ENCODE measurements at regions not wholly inside any gene's neighbourhood (a gene's known extent, or its start where the extent isn't known, plus 50 kb on each side); places are given as distances from the start of the nearest gene placed in this dataset.

DNA sequence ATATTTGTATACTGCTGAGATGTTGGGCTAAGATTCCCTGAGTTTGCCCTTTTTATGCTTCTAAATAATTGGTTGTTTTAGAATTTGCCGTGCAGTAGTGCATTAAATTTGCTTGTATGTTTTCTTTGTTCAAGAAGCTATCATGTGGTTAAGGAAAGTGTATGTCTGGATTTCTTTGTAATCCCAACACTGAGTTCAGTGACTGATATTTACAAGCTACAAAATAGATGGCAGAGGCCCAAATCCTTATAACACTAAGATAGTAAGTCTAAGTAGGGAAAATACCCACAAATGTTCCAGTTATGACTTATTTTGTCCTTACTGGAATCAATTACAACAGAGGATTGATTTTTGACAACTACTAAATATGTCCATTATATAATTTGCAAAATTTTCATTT lies 435.0 kb upstream of the KLF12 start (continued):
- TF ChIP-seq, protein P1, sequence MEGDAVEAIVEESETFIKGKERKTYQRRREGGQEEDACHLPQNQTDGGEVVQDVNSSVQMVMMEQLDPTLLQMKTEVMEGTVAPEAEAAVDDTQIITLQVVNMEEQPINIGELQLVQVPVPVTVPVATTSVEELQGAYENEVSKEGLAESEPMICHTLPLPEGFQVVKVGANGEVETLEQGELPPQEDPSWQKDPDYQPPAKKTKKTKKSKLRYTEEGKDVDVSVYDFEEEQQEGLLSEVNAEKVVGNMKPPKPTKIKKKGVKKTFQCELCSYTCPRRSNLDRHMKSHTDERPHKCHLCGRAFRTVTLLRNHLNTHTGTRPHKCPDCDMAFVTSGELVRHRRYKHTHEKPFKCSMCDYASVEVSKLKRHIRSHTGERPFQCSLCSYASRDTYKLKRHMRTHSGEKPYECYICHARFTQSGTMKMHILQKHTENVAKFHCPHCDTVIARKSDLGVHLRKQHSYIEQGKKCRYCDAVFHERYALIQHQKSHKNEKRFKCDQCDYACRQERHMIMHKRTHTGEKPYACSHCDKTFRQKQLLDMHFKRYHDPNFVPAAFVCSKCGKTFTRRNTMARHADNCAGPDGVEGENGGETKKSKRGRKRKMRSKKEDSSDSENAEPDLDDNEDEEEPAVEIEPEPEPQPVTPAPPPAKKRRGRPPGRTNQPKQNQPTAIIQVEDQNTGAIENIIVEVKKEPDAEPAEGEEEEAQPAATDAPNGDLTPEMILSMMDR (conservative IDR thresholded peaks at IDR 0.05; ENCODE audit: low read depth in 2 of 2) = no peak
- TF ChIP-seq, protein P2, sequence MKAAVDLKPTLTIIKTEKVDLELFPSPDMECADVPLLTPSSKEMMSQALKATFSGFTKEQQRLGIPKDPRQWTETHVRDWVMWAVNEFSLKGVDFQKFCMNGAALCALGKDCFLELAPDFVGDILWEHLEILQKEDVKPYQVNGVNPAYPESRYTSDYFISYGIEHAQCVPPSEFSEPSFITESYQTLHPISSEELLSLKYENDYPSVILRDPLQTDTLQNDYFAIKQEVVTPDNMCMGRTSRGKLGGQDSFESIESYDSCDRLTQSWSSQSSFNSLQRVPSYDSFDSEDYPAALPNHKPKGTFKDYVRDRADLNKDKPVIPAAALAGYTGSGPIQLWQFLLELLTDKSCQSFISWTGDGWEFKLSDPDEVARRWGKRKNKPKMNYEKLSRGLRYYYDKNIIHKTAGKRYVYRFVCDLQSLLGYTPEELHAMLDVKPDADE (IDR thresholded peaks at IDR 0.05) = no peak
- no peak for TF ChIP-seq ZNF114 (CRISPR knock-in tag; IDR thresholded peaks at IDR 0.05)
- TF ChIP-seq, protein P3, sequence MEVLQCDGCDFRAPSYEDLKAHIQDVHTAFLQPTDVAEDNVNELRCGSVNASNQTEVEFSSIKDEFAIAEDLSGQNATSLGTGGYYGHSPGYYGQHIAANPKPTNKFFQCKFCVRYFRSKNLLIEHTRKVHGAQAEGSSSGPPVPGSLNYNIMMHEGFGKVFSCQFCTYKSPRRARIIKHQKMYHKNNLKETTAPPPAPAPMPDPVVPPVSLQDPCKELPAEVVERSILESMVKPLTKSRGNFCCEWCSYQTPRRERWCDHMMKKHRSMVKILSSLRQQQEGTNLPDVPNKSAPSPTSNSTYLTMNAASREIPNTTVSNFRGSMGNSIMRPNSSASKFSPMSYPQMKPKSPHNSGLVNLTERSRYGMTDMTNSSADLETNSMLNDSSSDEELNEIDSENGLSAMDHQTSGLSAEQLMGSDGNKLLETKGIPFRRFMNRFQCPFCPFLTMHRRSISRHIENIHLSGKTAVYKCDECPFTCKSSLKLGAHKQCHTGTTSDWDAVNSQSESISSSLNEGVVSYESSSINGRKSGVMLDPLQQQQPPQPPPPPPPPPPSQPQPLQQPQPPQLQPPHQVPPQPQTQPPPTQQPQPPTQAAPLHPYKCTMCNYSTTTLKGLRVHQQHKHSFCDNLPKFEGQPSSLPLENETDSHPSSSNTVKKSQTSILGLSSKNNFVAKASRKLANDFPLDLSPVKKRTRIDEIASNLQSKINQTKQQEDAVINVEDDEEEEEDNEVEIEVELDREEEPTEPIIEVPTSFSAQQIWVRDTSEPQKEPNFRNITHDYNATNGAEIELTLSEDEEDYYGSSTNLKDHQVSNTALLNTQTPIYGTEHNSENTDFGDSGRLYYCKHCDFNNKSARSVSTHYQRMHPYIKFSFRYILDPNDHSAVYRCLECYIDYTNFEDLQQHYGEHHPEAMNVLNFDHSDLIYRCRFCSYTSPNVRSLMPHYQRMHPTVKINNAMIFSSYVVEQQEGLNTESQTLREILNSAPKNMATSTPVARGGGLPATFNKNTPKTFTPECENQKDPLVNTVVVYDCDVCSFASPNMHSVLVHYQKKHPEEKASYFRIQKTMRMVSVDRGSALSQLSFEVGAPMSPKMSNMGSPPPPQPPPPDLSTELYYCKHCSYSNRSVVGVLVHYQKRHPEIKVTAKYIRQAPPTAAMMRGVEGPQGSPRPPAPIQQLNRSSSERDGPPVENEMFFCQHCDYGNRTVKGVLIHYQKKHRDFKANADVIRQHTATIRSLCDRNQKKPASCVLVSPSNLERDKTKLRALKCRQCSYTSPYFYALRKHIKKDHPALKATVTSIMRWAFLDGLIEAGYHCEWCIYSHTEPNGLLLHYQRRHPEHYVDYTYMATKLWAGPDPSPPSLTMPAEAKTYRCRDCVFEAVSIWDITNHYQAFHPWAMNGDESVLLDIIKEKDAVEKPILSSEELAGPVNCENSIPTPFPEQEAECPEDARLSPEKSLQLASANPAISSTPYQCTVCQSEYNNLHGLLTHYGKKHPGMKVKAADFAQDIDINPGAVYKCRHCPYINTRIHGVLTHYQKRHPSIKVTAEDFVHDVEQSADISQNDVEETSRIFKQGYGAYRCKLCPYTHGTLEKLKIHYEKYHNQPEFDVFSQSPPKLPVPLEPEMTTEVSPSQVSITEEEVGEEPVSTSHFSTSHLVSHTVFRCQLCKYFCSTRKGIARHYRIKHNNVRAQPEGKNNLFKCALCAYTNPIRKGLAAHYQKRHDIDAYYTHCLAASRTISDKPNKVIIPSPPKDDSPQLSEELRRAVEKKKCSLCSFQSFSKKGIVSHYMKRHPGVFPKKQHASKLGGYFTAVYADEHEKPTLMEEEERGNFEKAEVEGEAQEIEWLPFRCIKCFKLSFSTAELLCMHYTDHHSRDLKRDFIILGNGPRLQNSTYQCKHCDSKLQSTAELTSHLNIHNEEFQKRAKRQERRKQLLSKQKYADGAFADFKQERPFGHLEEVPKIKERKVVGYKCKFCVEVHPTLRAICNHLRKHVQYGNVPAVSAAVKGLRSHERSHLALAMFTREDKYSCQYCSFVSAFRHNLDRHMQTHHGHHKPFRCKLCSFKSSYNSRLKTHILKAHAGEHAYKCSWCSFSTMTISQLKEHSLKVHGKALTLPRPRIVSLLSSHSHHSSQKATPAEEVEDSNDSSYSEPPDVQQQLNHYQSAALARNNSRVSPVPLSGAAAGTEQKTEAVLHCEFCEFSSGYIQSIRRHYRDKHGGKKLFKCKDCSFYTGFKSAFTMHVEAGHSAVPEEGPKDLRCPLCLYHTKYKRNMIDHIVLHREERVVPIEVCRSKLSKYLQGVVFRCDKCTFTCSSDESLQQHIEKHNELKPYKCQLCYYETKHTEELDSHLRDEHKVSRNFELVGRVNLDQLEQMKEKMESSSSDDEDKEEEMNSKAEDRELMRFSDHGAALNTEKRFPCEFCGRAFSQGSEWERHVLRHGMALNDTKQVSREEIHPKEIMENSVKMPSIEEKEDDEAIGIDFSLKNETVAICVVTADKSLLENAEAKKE (CRISPR knock-in tag; IDR thresholded peaks at IDR 0.05) = no peak

DNA sequence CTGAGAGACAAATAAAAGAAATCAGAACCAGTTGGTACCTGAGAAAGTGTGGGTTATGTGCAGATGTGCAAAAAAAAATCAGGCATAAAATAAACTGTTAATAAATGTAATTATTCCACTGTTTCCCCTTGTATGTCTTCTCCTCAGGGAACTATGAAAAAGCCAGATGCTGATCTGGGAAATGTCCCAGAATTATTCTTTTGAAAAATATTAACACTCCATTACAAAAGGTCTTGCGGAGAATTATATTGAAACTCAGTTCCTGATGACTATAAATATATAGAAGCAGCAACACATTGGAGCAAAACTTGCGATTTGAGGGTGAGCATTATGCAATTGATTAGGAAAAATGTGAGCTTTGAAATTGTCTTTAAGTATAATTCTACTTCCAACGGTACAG lies 433.3 kb upstream of the KLF12 start:
- H3K4me3 Mint-ChIP-seq = no peak overlapping the region
- Histone ChIP-seq H3K4me2 (no peak overlapping the region), H3K4me1 (ENCODE audit: insufficient read depth) (peaks cover 8% of the 10 kb centered on the region; the same call in 1 of the 2 replicates), H4K20me1 (replicated peaks; ENCODE audit: insufficient read depth) (no peaks in the 10 kb centered on the region), H3K27me3 (ENCODE audit: insufficient read depth) (no peaks in the 10 kb centered on the region), H3K27ac (ENCODE audit: low read depth) (no peak overlapping the region), H2AFZ (no peak overlapping the region), H3K36me3 (ENCODE audit: insufficient read depth) (no peaks in the 10 kb centered on the region), H3K79me2 (replicated peaks; ENCODE audit: insufficient read depth) (no peaks in the 10 kb centered on the region), H3K4me3 (no peak overlapping the region), H3K9me2 (ENCODE audit: insufficient read depth) (0 out of 2 replicates have a peak, but pooled peaks cover under 1% of the 10 kb centered on the region), H3F3A (replicated peaks; ENCODE audit: low read depth) (no peaks in the 10 kb centered on the region)
- no peak for DNase-seq (ENCODE audit: low spot score)
- H3K36me3 Mint-ChIP-seq (ENCODE audit: low read depth) = no peaks in the 10 kb centered on the region
- ATAC-seq = no peak
- H3K9me3 Mint-ChIP-seq = no peaks in the 10 kb centered on the region
- H3K27me3 Mint-ChIP-seq (ENCODE audit: insufficient read depth, low read depth, poor library complexity) = no peaks in the 10 kb centered on the region
- peaks cover 5% of the 10 kb centered on the region; the same call in 1 of the 3 replicates for H3K4me1 Mint-ChIP-seq
- no peak overlapping the region for H3K27ac Mint-ChIP-seq
- TF ChIP-seq, protein P2 (IDR thresholded peaks at IDR 0.05) = no peak
- TF ChIP-seq EZH2phosphoT487 (IDR thresholded peaks at IDR 0.05; ENCODE audit: unreplicated experiment) = no peak
- no peak for TF ChIP-seq ZNF114 (CRISPR knock-in tag; IDR thresholded peaks at IDR 0.05)
- TF ChIP-seq, protein P4, sequence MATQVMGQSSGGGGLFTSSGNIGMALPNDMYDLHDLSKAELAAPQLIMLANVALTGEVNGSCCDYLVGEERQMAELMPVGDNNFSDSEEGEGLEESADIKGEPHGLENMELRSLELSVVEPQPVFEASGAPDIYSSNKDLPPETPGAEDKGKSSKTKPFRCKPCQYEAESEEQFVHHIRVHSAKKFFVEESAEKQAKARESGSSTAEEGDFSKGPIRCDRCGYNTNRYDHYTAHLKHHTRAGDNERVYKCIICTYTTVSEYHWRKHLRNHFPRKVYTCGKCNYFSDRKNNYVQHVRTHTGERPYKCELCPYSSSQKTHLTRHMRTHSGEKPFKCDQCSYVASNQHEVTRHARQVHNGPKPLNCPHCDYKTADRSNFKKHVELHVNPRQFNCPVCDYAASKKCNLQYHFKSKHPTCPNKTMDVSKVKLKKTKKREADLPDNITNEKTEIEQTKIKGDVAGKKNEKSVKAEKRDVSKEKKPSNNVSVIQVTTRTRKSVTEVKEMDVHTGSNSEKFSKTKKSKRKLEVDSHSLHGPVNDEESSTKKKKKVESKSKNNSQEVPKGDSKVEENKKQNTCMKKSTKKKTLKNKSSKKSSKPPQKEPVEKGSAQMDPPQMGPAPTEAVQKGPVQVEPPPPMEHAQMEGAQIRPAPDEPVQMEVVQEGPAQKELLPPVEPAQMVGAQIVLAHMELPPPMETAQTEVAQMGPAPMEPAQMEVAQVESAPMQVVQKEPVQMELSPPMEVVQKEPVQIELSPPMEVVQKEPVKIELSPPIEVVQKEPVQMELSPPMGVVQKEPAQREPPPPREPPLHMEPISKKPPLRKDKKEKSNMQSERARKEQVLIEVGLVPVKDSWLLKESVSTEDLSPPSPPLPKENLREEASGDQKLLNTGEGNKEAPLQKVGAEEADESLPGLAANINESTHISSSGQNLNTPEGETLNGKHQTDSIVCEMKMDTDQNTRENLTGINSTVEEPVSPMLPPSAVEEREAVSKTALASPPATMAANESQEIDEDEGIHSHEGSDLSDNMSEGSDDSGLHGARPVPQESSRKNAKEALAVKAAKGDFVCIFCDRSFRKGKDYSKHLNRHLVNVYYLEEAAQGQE (IDR thresholded peaks at IDR 0.05; ENCODE audit: unreplicated experiment) = no peak
- TF ChIP-seq EZH2 (IDR thresholded peaks at IDR 0.05; ENCODE audit: low read depth, unreplicated experiment) = no peak
- no peak for TF ChIP-seq POLR2AphosphoS5 (IDR thresholded peaks at IDR 0.05; ENCODE audit: low read depth)
- TF ChIP-seq STAT1 (IDR thresholded peaks at IDR 0.05; ENCODE audit: unreplicated experiment) = no peak
- TF ChIP-seq NANOG (IDR thresholded peaks at IDR 0.05; ENCODE audit: borderline replicate concordance) = no peak
